Left cardiac atrium (tissue), 4 donors: ENCODE measurements at regions not wholly inside any gene's neighbourhood (a gene's known extent, or its start where the extent isn't known, plus 50 kb on each side); places are given as distances from the start of the nearest gene placed in this dataset.

ENCODE experiments used
- ATAC-seq, 2 donors: fragments of 200-7000 bp; cut with Tn5 transposase; one replicate each; pipeline ENCODE4 v1.9.1; 2020; ENCODE audit warnings: mild to moderate bottlenecking in 2 of 2, moderate library complexity in 2 of 2
- DNase-seq: peaks from one replicate; pipeline ENCODE4 v3.0.0-alpha.2; 2020
- intact Hi-C, 2 donors: fragments of 100-400 bp; cut with DNase I; formaldehyde crosslinking; loops; one replicate each; pipeline versions ENCODE4 v1.14.1 to v1.15.1; 2022 to 2023
- donor health status: DM: no; HTN: yes; CAD: no.
- donor health status: DM: no; HTN: yes; CAD: no; lungs with severe emphysema.
- donor health status: DM: yes; HTN: yes; CAD: no.
- donor health status: Dilated cardiomyopathy.

DNA sequence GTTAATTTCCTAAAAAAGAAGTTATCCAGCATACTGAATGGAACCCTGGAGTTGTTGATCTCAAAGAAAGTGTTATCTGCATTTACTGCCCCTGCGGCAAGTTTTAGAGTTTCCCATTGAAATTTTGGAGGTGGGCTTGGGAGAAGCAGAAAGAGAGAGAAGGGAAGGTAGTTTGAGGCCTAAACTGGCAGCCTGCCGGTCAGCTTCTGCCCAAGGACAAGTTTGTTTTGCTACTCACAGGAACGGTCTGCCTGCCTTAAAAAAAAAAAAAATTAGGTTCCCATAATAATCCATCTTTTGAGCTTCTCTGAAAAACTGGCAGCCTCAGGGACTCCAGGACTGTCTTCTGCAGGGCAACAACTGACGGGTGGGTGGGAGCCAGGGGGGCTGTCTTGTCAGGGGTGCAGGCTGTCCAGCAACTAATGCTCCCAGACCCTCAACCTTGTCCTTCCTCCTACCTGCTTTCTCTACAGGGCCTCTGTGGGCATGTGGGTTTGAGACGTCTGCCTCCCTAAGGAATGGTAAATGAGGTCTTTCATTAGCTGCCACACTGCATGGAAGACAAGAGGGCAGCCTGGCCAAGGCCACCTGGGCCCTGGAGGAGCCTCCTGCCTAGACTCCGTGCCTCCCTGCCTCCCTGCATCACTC is 176.1 kb upstream of the KCNG1 start:
- no peak for ATAC-seq
- DNase-seq = no peak
- intact Hi-C loops = no loop called here

DNA sequence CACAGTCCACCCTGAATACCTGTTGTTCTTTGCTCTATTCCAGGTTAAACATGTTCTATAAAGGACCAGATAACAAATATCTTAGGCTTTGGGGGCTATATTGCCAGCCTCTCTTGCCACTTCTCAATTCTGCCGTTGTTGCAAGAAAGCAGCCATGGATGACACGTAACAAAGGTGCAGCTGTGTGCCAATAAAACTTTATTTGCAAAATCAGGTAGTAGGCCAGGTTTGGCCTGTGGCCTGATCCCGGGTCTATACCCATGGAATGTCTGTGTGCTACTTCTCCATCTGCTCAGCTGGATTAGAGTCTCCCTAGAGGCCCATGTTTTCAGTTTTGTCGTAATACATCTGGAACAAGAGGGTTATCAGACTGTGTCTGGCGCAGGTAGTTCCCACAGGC is 175.3 kb upstream of the KCNG1 start:
- ATAC-seq = no peak
- intact Hi-C loops = no loop called here

DNA sequence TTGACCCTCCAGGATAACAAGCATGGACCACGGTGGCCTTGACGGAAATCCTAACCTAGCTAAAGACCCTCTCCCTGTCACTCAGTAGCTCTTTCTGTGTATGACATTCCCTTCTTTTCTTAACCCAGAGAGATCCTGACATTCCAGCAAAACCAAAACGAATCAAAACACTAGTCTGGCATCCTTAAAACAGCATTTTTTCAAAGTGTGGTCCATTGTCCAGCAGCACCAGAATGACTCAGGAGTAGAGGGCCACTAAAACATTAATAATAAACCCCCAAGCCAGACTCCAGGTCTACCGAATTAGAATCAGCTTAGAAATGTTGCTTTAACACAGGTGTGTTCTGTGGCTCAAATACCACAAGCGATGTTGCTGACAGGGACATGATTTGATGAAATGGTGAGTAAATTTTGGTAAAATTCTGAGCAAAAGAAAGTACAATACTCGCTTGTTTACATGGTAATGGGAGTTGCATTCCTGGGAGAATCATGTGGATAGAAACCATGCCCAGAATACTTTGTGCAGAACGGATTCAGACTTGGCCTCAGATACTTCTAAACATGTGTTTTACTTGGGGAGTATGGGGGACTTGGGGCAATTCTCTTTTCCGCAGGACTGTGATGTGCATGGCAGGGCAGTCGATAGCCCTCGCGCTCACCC is 174.2 kb upstream of the KCNG1 start:
- DNase-seq = no peak
- intact Hi-C loops = no loop called here
- ATAC-seq = no peak

More for the DNA sequence above, 175.3 kb upstream of the KCNG1 start:
- no peak for DNase-seq

DNA sequence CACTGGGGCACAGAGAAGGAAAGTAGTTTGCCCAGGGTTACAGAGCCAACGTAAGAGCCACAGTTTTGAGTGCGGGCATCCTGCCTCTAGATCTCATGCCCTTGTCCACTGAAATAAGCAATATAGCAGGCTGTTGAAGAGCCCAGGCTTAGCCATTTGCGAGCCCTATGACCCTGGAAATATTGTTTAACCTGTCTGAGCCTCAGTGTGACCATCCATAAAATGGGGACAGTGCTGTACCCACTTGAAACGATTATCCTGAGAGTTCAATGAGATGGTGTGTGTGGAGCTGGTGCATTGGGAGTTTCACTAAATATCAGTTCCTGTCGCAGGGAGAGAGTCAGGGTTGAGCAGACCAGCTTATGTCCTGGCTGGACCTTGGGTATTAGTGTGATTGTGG is 173.1 kb upstream of the KCNG1 start:
- intact Hi-C loops = no loop called here
- ATAC-seq (no peak), DNase-seq (no peak)

- DNase-seq (no peak), ATAC-seq (no peak)
- intact Hi-C loops = no loop called here
Measured at GRCh38 chr20:51195419-51195901, 172.6 kb upstream of the KCNG1 start.

- no peak for DNase-seq
- intact Hi-C loops = no loop called here
- no peak for ATAC-seq
Measured at GRCh38 chr20:51193066-51193772, 170.3 kb upstream of the KCNG1 start.

DNA sequence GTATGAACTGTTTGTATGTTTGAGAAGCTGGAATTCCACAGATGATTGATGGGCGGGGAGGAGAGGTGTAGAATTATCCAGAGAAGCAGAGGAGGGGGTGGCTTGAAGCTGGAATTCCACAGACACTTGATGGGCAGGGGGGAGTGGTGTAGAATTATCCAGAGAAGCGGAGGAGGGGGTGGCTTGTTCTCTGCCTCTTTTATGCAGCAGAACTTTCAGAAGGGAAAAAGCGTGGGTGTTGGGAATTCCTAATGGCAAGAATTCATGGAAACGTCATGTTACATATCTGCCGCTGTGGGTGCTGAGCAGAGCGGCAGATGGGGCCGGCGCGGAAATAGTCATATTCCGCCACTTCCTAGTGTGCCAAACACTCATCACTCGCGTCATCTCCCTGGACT is 167.9 kb upstream of the KCNG1 start:
- DNase-seq = no peak
- intact Hi-C loops = no loop called here
- peak in 1 of 2 donors; percentile 38 for ATAC-seq

DNA sequence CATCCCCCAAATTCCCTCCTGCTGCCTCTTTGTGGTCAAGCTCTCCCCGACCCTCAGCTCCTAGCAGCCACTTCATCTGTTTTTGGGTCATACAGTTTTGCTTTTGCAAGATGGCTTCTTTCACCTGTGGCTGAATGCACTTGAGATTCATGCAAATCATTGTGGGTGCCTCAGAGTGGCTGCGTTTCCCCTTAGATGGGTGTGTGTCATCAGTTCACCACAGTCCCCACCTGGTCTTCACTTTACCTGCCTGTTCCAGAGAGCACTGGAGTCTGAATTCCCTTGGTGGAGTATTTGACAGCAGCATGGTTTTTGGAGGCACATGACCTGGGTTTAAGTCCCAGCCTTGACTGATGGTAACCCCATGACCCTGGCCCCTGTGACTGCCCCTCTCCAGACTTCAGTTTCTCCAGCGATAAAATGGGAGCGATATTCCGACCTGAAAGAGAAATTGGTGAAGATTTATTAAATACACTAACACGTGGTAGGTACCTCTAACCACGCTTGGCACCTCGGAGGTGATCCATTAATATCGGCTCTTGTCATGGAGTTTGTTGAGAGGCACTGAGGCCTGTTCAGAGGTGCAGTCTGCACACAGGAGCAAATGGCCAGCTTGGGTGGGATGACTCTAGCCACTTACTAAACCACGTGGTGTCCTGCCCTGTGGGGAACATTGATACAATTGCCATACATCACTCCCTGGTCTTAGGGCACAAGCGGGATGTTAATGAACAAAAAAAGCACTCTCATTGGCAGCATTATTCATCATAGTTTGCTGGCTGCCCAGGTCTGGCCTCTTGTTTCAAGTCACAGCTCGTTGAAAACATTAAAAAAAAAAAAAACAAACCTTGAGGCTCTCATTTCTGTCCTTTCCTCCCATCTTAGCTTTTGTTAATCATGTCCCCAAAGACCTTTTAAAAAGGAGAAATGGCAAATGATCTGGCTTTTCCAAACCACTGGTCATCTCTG is 167.2 kb upstream of the KCNG1 start:
- no peak for ATAC-seq
- intact Hi-C loops = no loop called here
- DNase-seq = no peak

- intact Hi-C loops = no loop called here
- no peak for ATAC-seq
- no peak for DNase-seq
Measured at GRCh38 chr20:51188941-51189340, 166.0 kb upstream of the KCNG1 start.

DNA sequence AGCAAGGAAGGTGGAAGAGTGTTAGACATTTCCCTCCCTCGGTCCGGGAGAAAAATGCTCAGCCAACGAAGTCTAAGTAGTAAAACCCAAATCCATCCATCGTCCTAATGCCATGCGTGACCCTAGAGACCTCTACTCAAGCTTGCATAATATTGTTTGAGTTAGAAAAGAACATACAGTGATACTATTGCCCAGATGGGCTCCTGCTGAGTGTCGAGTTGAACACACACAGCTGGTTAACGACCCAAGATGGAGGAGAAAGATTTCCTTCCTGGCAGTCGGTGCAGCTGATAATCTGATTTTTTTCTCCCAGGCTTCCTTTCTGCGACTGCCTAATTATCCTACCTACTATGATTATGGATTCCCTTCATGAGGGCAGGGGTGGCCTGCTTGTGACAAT is 164.4 kb upstream of the KCNG1 start:
- DNase-seq (no peak), ATAC-seq (no peak)
- intact Hi-C loops = no loop called here

GRCh38 chr20:51185861-51186260 is 163.0 kb upstream of the KCNG1 start:
- ATAC-seq (no peak), DNase-seq (no peak)
- intact Hi-C loops = no loop called here

- no peak for DNase-seq
- ATAC-seq = no peak
- intact Hi-C loops = no loop called here
Measured at GRCh38 chr20:51185277-51185676, 162.4 kb upstream of the KCNG1 start.

DNA sequence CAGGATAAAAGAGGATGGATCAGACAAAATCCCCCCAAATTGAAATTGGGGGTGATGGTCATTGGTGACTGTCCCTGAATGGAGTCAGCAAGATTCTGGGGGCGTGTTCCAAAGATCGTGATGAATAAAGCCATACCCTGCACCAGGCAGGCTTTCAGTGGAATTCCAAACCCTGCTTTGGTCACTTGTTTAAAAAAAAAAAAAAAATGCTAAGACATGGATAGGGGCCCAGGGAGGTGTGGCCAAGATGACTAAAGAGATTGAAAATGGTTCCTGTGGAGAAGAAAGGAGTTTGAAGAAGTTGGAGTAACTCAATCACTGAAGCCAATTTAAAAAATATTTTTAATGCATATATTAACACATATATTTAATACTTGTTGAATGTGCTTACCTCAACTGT is 161.4 kb upstream of the KCNG1 start:
- ATAC-seq (no peak), DNase-seq (no peak)
- intact Hi-C loops = no loop called here

GRCh38 chr20:51183451-51183850 is 160.5 kb upstream of the KCNG1 start:
- ATAC-seq = no peak
- DNase-seq = no peak
- intact Hi-C loops = no loop called here

GRCh38 chr20:51182571-51182970 is 159.7 kb upstream of the KCNG1 start:
- no peak for DNase-seq
- no peak for ATAC-seq
- intact Hi-C loops = no loop called here

GRCh38 chr20:51178153-51178552 is 155.2 kb upstream of the KCNG1 start:
- DNase-seq (no peak), ATAC-seq (no peak)
- intact Hi-C loops = no loop called here

GRCh38 chr20:51176876-51177275 is 154.0 kb upstream of the KCNG1 start:
- ATAC-seq = no peak
- intact Hi-C loops = no loop called here
- no peak for DNase-seq

DNA sequence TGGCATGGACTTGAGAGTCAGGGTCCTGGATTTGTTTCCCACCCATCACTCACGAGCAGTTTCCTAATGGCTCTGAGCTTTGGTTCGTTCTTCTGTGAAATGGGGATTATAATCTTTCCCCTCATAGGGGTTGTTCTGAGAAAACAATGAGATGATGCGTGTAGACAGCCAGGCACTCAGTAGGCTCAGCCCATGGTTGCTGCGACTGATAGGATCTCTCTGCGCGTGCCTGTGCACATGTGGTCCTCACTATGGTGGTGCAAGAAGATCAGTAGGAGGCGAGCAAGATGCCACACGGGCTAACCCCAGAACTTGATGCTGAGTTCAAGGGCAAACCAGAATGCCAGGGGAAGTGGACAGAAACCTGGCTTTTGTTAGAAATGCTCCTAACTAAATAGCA is 153.5 kb upstream of the KCNG1 start:
- no peak for ATAC-seq
- no peak for DNase-seq
- intact Hi-C loops = no loop called here

- intact Hi-C loops = no loop called here
- DNase-seq = no peak
- no peak for ATAC-seq
Measured at GRCh38 chr20:51175724-51176123, 152.8 kb upstream of the KCNG1 start.

GRCh38 chr20:51175156-51175555 is 152.2 kb upstream of the KCNG1 start:
- intact Hi-C loops = no loop called here

More at GRCh38 chr20:51175156-51175555, 152.2 kb upstream of the KCNG1 start:
- ATAC-seq (no peak), DNase-seq (no peak)
